Hepatocyte (in vitro differentiated cells): ENCODE measurements at regions not wholly inside any gene's neighbourhood (a gene's known extent, or its start where the extent isn't known, plus 50 kb on each side); places are given as distances from the start of the nearest gene placed in this dataset.

Source experiments
- DNase-seq: peaks from one replicate; pipeline ENCODE4 v3.0.0-alpha.2; 2016; ENCODE audit warnings: low spot score
- H2AFZ ChIP-seq: fragments of 200-600 bp; sonication (generic); 2 replicates; pipeline ENCODE4 v1.6.0; 2016; ENCODE audit warnings: antibody characterized with exemption, mild to moderate bottlenecking
- H3K27ac ChIP-seq: fragments of 200-600 bp; sonication (generic); 2 replicates; pipeline ENCODE4 v1.5.1; 2016; ENCODE audit warnings: mild to moderate bottlenecking
- H3K27me3 ChIP-seq: fragments of 200-600 bp; sonication (generic); 2 replicates; pipeline ENCODE4 v1.6.1; 2016
- H3K36me3 ChIP-seq: fragments of 200-600 bp; sonication (generic); replicated peaks from 2 replicates; pipeline ENCODE4 v1.5.1; 2016; ENCODE audit warnings: low read depth; ENCODE audit not compliant: insufficient read depth
- H3K4me1 ChIP-seq: fragments of 200-600 bp; sonication (generic); 2 replicates; pipeline ENCODE4 v1.5.1; 2016; ENCODE audit warnings: mild to moderate bottlenecking, moderate library complexity; ENCODE audit not compliant: insufficient read depth
- H3K4me2 ChIP-seq: fragments of 200-600 bp; sonication (generic); 2 replicates; pipeline ENCODE4 v1.6.0; 2016
- H3K4me3 ChIP-seq: fragments of 200-600 bp; sonication (generic); 2 replicates; pipeline ENCODE4 v1.5.1; 2016; ENCODE audit warnings: mild to moderate bottlenecking
- H3K79me2 ChIP-seq: fragments of 200-600 bp; sonication (generic); 2 replicates; pipeline ENCODE4 v1.6.0; 2017; ENCODE audit warnings: mild to moderate bottlenecking
- H3K9me2 ChIP-seq: fragments of 200-600 bp; sonication (generic); replicated peaks from 2 replicates; pipeline ENCODE4 v1.6.0; 2017; ENCODE audit warnings: mild to moderate bottlenecking; ENCODE audit not compliant: insufficient read depth
- H3K9me3 ChIP-seq: fragments of 200-600 bp; sonication (generic); 2 replicates; pipeline ENCODE4 v1.5.1; 2016; ENCODE audit warnings: low read depth, mild to moderate bottlenecking
- H4K20me1 ChIP-seq: fragments of 200-600 bp; sonication (generic); 2 replicates; pipeline ENCODE4 v1.6.0; 2016; ENCODE audit warnings: mild to moderate bottlenecking; ENCODE audit not compliant: insufficient read depth, poor library complexity, severe bottlenecking
- CTCF ChIP-seq: fragments of 200-600 bp; sonication (generic); IDR thresholded peaks from 2 replicates; pipeline ENCODE4 v1.5.1; 2016; ENCODE audit warnings: antibody characterized with exemption, mild to moderate bottlenecking; ENCODE audit not compliant: poor library complexity
- EZH2 ChIP-seq: fragments of 200-600 bp; sonication (generic); IDR thresholded peaks from 2 replicates; pipeline ENCODE4 v1.6.1; 2016; ENCODE audit warnings: antibody characterized with exemption, mild to moderate bottlenecking, borderline replicate concordance
- EZH2phosphoT487 ChIP-seq: fragments of 200-600 bp; sonication (generic); IDR thresholded peaks from one replicate; pipeline ENCODE4 v1.6.1; 2018; ENCODE audit warnings: antibody characterized with exemption, mild to moderate bottlenecking, low read depth, moderate library complexity; ENCODE audit not compliant: unreplicated experiment, severe bottlenecking
- WGBS: methylation state at CpG from one replicate; pipeline ENCODE4 v1.1.6; 2016; ENCODE audit warnings: low lambda C conversion rate; ENCODE audit errors: missing lambda C conversion rate; 5-methylcytosine and 5-hydroxymethylcytosine counted together

- TF ChIP-seq EZH2phosphoT487 (no peak), CTCF (no peak), EZH2 (no peak)
- no peaks in the 10 kb centered on the region for H3K79me2 ChIP-seq
- H3K4me2 ChIP-seq, result no peak overlapping the region
- DNase-seq, result no peak
- no peaks in the 10 kb centered on the region for H3K36me3 ChIP-seq
- H3K4me3 ChIP-seq, result no peak overlapping the region
- H3K9me3 ChIP-seq, result no peaks in the 10 kb centered on the region
- no peaks in the 10 kb centered on the region for H3K4me1 ChIP-seq
- H3K27ac ChIP-seq, result no peak overlapping the region
- no peak overlapping the region for H2AFZ ChIP-seq
- no peaks in the 10 kb centered on the region for H3K9me2 ChIP-seq
- no peaks in the 10 kb centered on the region for H3K27me3 ChIP-seq
- WGBS, result 92% methylated on average over 1 of the region's 1 CpG
- H4K20me1 ChIP-seq, result no peaks in the 10 kb centered on the region
Observed at GRCh38 chr6:134555672-134556071, 237.8 kb upstream of the SGK1 start.

GRCh38 chr6:134553936-134554335 lies 236.0 kb upstream of the SGK1 start:
- H3K27ac ChIP-seq, result no peak overlapping the region
- H3K79me2 ChIP-seq, result no peaks in the 10 kb centered on the region
- H3K4me1 ChIP-seq, result no peaks in the 10 kb centered on the region
- WGBS, result 73% methylated on average over 3 of the region's 3 CpGs
- no peaks in the 10 kb centered on the region for H3K27me3 ChIP-seq
- TF ChIP-seq CTCF (no peak), EZH2phosphoT487 (no peak), EZH2 (no peak)
- H3K9me2 ChIP-seq, result no peaks in the 10 kb centered on the region
- H3K4me2 ChIP-seq, result no peak overlapping the region
- no peaks in the 10 kb centered on the region for H4K20me1 ChIP-seq
- no peaks in the 10 kb centered on the region for H3K9me3 ChIP-seq
- DNase-seq, result no peak
- no peaks in the 10 kb centered on the region for H3K36me3 ChIP-seq
- no peak overlapping the region for H2AFZ ChIP-seq
- H3K4me3 ChIP-seq, result no peak overlapping the region

GRCh38 chr6:134551245-134551960 lies 233.5 kb upstream of the SGK1 start:
- Histone ChIP-seq H3K27ac (no peak overlapping the region), H3K79me2 (no peaks in the 10 kb centered on the region), H3K36me3 (no peaks in the 10 kb centered on the region), H2AFZ (no peak overlapping the region), H3K27me3 (no peaks in the 10 kb centered on the region), H3K9me2 (no peaks in the 10 kb centered on the region), H3K4me1 (no peaks in the 10 kb centered on the region), H4K20me1 (no peaks in the 10 kb centered on the region), H3K4me2 (no peak overlapping the region), H3K9me3 (no peaks in the 10 kb centered on the region), H3K4me3 (no peak overlapping the region)
- WGBS, result 49% methylated on average over 6 of the region's 6 CpGs
- no peak for DNase-seq
- TF ChIP-seq EZH2 (no peak), EZH2phosphoT487 (no peak), CTCF (no peak)

GRCh38 chr6:134550604-134551003 lies 232.7 kb upstream of the SGK1 start:
- no peaks in the 10 kb centered on the region for H3K9me2 ChIP-seq
- no peaks in the 10 kb centered on the region for H3K79me2 ChIP-seq
- TF ChIP-seq EZH2phosphoT487 (no peak), EZH2 (no peak), CTCF (no peak)
- H2AFZ ChIP-seq, result no peak overlapping the region
- DNase-seq, result no peak
- H3K4me2 ChIP-seq, result no peak overlapping the region
- 65% methylated on average over 3 of the region's 3 CpGs for WGBS
- H3K4me1 ChIP-seq, result no peaks in the 10 kb centered on the region
- H4K20me1 ChIP-seq, result no peaks in the 10 kb centered on the region
- no peaks in the 10 kb centered on the region for H3K27me3 ChIP-seq
- H3K36me3 ChIP-seq, result no peaks in the 10 kb centered on the region
- no peaks in the 10 kb centered on the region for H3K9me3 ChIP-seq
- H3K27ac ChIP-seq, result no peak overlapping the region
- no peak overlapping the region for H3K4me3 ChIP-seq
